NCI-H524 treated with DMSO at 0.1 percent for 48 hours (cell line): ENCODE measurements at regions not wholly inside any gene's neighbourhood (a gene's known extent, or its start where the extent isn't known, plus 50 kb on each side); places are given as distances from the start of the nearest gene placed in this dataset.

ENCODE experiments used
- DNase-seq: peaks from one replicate; lab custom pipeline; 2025; lab: John Stamatoyannopoulos, UW

GRCh38 chr16:54510685-54511221 lies 224.2 kb upstream of the IRX3 start:
- DNase-seq: no peak

- no peak for DNase-seq
Observed at GRCh38 chr16:54509456-54509855, 222.9 kb upstream of the IRX3 start.

- no peak for DNase-seq
Observed at GRCh38 chr16:54508351-54508750, 221.8 kb upstream of the IRX3 start.

- peak; percentile 88 for DNase-seq
Observed at GRCh38 chr16:54506741-54507500, 220.3 kb upstream of the IRX3 start.

GRCh38 chr16:54506214-54506580 lies 219.6 kb upstream of the IRX3 start:
- no peak for DNase-seq

- no peak for DNase-seq
Observed at GRCh38 chr16:54505549-54506213, 219.1 kb upstream of the IRX3 start.

GRCh38 chr16:54504372-54504771 lies 217.8 kb upstream of the IRX3 start:
- DNase-seq: no peak

- DNase-seq: peak; percentile 86
Observed at GRCh38 chr16:54503856-54504219, 217.3 kb upstream of the IRX3 start.

GRCh38 chr16:54503011-54503855 lies 216.6 kb upstream of the IRX3 start:
- DNase-seq: peak; percentile 78

GRCh38 chr16:54501797-54502196 lies 215.2 kb upstream of the IRX3 start:
- no peak for DNase-seq

GRCh38 chr16:54493594-54493993 lies 207.0 kb upstream of the IRX3 start:
- DNase-seq: no peak

GRCh38 chr16:54493061-54493460 lies 206.5 kb upstream of the IRX3 start:
- DNase-seq: no peak

GRCh38 chr16:54490112-54490488 lies 203.5 kb upstream of the IRX3 start:
- DNase-seq: no peak

- DNase-seq: no peak
Observed at GRCh38 chr16:54489225-54490111, 202.9 kb upstream of the IRX3 start.

- DNase-seq: no peak
Observed at GRCh38 chr16:54488729-54489128, 202.1 kb upstream of the IRX3 start.

- no peak for DNase-seq
Observed at GRCh38 chr16:54487933-54488332, 201.3 kb upstream of the IRX3 start.

GRCh38 chr16:54484700-54485099 lies 198.1 kb upstream of the IRX3 start:
- DNase-seq: no peak

- no peak for DNase-seq
Observed at GRCh38 chr16:54482892-54483574, 196.4 kb upstream of the IRX3 start.

- DNase-seq: no peak
Observed at GRCh38 chr16:54480429-54480828, 193.8 kb upstream of the IRX3 start.

GRCh38 chr16:54479546-54479945 lies 193.0 kb upstream of the IRX3 start:
- DNase-seq: no peak

GRCh38 chr16:54477714-54478113 lies 191.1 kb upstream of the IRX3 start:
- no peak for DNase-seq
